ENCODE measurements at regions not wholly inside any gene's neighbourhood (a gene's known extent, or its start where the extent isn't known, plus 50 kb on each side); places are given as distances from the start of the nearest gene placed in this dataset.

DNA sequence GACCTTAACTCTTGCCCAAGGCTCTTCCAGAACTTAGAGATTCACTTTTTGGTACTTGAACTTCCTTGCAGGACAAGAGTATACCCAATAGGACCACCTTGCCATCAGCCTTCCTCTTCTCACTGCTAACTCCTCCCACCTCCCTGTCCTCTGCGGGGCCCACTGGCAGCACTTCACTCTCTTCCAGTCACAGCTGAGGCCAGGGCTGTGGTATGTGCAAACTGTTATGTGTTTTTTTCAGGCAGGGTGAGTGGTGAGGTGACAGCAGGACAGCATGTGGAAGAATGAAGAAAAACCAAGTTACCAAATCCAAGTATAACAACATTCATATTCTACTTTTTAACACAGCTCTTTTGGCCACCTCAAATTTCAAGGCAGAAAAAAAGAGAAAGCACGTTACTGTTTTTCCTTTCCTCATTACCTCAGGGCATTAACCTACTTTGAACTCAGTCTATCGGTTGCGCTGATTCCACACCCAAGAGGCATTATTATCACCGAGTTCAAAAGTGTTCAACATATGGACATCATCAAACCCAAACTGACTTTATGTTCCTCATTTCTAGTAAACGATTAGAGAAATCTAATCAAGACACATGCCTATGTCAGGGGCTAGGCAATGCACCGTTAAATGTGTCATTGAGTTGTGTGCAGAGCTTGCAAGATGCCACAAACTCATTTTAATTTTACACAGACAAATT is 605.2 kb upstream of the SYT4 start:
- no peak for TF ChIP-seq POLR2A (IDR thresholded peaks at IDR 0.05)
- no peak for TF ChIP-seq EP300 (IDR thresholded peaks at IDR 0.05)
- TF ChIP-seq, protein P1, sequence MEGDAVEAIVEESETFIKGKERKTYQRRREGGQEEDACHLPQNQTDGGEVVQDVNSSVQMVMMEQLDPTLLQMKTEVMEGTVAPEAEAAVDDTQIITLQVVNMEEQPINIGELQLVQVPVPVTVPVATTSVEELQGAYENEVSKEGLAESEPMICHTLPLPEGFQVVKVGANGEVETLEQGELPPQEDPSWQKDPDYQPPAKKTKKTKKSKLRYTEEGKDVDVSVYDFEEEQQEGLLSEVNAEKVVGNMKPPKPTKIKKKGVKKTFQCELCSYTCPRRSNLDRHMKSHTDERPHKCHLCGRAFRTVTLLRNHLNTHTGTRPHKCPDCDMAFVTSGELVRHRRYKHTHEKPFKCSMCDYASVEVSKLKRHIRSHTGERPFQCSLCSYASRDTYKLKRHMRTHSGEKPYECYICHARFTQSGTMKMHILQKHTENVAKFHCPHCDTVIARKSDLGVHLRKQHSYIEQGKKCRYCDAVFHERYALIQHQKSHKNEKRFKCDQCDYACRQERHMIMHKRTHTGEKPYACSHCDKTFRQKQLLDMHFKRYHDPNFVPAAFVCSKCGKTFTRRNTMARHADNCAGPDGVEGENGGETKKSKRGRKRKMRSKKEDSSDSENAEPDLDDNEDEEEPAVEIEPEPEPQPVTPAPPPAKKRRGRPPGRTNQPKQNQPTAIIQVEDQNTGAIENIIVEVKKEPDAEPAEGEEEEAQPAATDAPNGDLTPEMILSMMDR (IDR thresholded peaks at IDR 0.05) = no peak
- TF ChIP-seq POLR2AphosphoS5 (IDR thresholded peaks at IDR 0.05) = no peak
- Histone ChIP-seq H3K27ac (no peak overlapping the region), H3K36me3 (no peaks in the 10 kb centered on the region), H3K4me1 (no peaks in the 10 kb centered on the region), H3K9me3 (no peaks in the 10 kb centered on the region), H3K4me3 (no peak overlapping the region), H3K27me3 (no peaks in the 10 kb centered on the region)
- 32 to 57% methylated on average over 7 of the region's 7 CpGs for WGBS, 2 donors (ENCODE audit: low coverage in 1 of 2)
- ATAC-seq = peak; percentile 39

DNA sequence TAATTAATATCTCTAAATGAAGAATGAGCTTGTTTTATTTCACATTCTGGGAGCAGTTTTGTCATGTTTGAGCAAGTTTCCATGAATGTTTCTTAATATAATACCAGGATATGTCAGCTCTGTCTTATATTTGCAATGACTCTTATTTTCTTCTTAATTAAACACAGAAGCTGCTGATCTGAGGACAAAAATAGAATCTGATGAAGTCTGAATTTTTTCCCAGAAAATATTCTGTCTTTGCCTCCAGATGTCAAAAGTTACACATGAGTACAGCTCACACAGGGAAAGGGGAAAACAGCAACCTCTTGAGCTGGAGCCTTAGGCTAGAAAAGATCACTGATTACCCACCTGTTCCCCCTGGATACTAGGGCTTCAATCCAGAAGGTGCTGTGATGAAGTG is 606.6 kb upstream of the SYT4 start:
- no peaks in the 10 kb centered on the region for H3K36me3 ChIP-seq
- ATAC-seq = no peak

DNA sequence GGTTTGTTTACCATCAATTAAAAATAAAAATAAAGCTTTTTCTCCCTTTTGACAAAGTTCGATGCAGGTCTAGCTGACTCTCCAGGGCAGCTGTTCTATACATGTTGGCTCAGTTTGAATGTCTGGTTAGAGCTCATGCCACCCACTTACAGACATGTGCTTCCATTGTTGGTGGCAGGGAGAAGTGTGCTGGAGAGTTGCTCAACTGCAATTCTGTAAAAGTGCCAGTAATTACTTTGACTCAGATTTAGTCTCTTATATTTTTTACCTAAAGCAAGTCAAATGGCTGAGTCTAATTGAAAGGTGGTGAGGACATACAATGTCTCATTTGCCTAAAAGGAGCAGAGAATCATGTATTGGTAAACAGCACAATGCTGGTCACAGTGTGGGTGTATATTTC is 609.1 kb upstream of the SYT4 start:
- TF ChIP-seq POLR2AphosphoS5 (IDR thresholded peaks at IDR 0.05) (no peak), POLR2A (IDR thresholded peaks at IDR 0.05) (no peak), EP300 (IDR thresholded peaks at IDR 0.05) (no peak)
- TF ChIP-seq, protein P1 (IDR thresholded peaks at IDR 0.05) = no peak
- Histone ChIP-seq H3K36me3 (no peaks in the 10 kb centered on the region), H3K27ac (no peak overlapping the region), H3K4me1 (no peaks in the 10 kb centered on the region), H3K27me3 (no peaks in the 10 kb centered on the region), H3K9me3 (no peaks in the 10 kb centered on the region), H3K4me3 (no peak overlapping the region)
- WGBS, 2 donors (ENCODE audit: low coverage in 1 of 2) = 86 to 88% methylated on average over 1 of the region's 1 CpG
- no peak for ATAC-seq

More for the DNA sequence above, 606.6 kb upstream of the SYT4 start:
- Histone ChIP-seq H3K4me1 (no peaks in the 10 kb centered on the region), H3K27me3 (no peaks in the 10 kb centered on the region), H3K27ac (no peak overlapping the region), H3K4me3 (no peak overlapping the region), H3K9me3 (no peaks in the 10 kb centered on the region)
- TF ChIP-seq POLR2A (IDR thresholded peaks at IDR 0.05) = no peak
- TF ChIP-seq POLR2AphosphoS5 (IDR thresholded peaks at IDR 0.05) = no peak
- TF ChIP-seq, protein P1 (IDR thresholded peaks at IDR 0.05) = no peak
- TF ChIP-seq EP300 (IDR thresholded peaks at IDR 0.05) = no peak

DNA sequence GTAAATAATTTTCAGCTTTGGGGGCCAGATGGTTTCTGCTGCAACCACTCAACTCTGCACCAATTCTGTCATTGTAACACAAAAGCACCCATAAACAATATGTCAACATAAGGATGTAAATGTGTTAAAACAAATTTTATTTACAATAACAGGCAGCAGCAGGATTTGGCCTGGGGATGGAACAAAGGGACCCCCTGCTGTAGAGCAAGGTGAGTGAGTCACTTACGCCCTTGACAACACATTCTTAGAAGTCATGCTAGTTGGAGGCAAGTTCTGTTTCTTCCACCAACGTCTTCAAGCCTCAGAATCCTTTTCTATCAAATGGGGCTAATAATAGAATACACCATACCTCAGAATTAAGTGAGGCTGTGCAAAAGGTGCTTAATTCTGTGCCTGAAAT is 610.2 kb upstream of the SYT4 start:
- Histone ChIP-seq H3K27ac (no peak overlapping the region), H3K4me1 (no peaks in the 10 kb centered on the region), H3K36me3 (no peaks in the 10 kb centered on the region), H3K27me3 (no peaks in the 10 kb centered on the region), H3K9me3 (no peaks in the 10 kb centered on the region), H3K4me3 (no peak overlapping the region)
- no peak for ATAC-seq
- TF ChIP-seq, protein P1 (IDR thresholded peaks at IDR 0.05) = no peak
- TF ChIP-seq POLR2A (IDR thresholded peaks at IDR 0.05) (no peak), EP300 (IDR thresholded peaks at IDR 0.05) (no peak), POLR2AphosphoS5 (IDR thresholded peaks at IDR 0.05) (no peak)
- WGBS, 2 donors (ENCODE audit: low coverage in 1 of 2) = 74 to 92% methylated on average over 2 of the region's 2 CpGs

DNA sequence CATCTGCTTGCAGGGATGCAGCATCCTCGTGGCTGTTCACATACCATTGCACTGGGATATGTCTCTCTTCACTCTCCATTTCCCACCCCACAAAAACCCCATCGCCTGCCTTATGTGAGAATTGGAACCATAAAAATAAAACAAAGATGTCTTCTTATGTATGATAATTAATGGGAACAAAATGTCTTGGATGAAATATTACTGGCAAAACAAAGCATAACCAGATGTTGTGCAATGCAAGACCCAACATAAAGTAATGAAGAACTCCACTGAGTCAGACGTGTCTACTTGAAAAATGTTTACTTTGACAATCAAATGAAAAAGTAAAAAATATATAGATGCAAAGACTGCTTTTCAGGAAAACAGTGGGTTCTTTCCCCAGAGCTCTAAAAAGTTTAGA is 611.3 kb upstream of the SYT4 start:
- no peaks in the 10 kb centered on the region for H3K27me3 ChIP-seq
- H3K9me3 ChIP-seq = no peaks in the 10 kb centered on the region
- ATAC-seq = no peak
- no peak overlapping the region for H3K27ac ChIP-seq
- TF ChIP-seq POLR2A (IDR thresholded peaks at IDR 0.05) (no peak), POLR2AphosphoS5 (IDR thresholded peaks at IDR 0.05) (no peak), EP300 (IDR thresholded peaks at IDR 0.05) (no peak)
- TF ChIP-seq, protein P1 (IDR thresholded peaks at IDR 0.05) = no peak
- 39 to 74% methylated on average over 3 of the region's 3 CpGs for WGBS, 2 donors (ENCODE audit: low coverage in 1 of 2)
- peaks cover 0 to 4% (median 0%) of the 10 kb centered on the region in 3 donors for H3K4me1 ChIP-seq
- no peaks in the 10 kb centered on the region for H3K36me3 ChIP-seq
- no peak overlapping the region for H3K4me3 ChIP-seq

All from gastroesophageal sphincter (tissue), 4 donors.